Smooth muscle cell (in vitro differentiated cells): ENCODE measurements at regions not wholly inside any gene's neighbourhood (a gene's known extent, or its start where the extent isn't known, plus 50 kb on each side); places are given as distances from the start of the nearest gene placed in this dataset.

Experiments
- DNase-seq: peaks from one replicate; lab custom pipeline; 2025; ENCODE audit not compliant: unreplicated experiment; lab: John Stamatoyannopoulos, UW
- H2AFZ ChIP-seq: fragments of 200-600 bp; sonication (generic); 2 replicates; pipeline ENCODE4 v1.6.0; 2016; ENCODE audit warnings: antibody characterized with exemption, low read depth, mild to moderate bottlenecking
- H3F3A ChIP-seq: fragments of 200-600 bp; sonication (generic); 2 replicates; pipeline ENCODE4 v1.6.0; 2017; ENCODE audit warnings: antibody characterized with exemption, low read depth
- H3K27ac ChIP-seq: fragments of 200-600 bp; sonication (generic); 2 replicates; pipeline ENCODE4 v1.5.1; 2016; ENCODE audit warnings: low read depth, mild to moderate bottlenecking
- H3K27me3 ChIP-seq: fragments of 200-600 bp; sonication (generic); 2 replicates; pipeline ENCODE4 v1.6.1; 2016; ENCODE audit warnings: low read depth, mild to moderate bottlenecking
- H3K36me3 ChIP-seq: fragments of 200-600 bp; sonication (generic); 2 replicates; pipeline ENCODE4 v1.5.1; 2016; ENCODE audit warnings: low read depth
- H3K4me1 ChIP-seq: fragments of 200-600 bp; sonication (generic); 2 replicates; pipeline ENCODE4 v1.5.1; 2016; ENCODE audit warnings: low read depth
- H3K4me2 ChIP-seq: fragments of 200-600 bp; sonication (generic); 2 replicates; pipeline ENCODE4 v1.6.0; 2016; ENCODE audit warnings: mild to moderate bottlenecking
- H3K4me3 ChIP-seq: fragments of 200-600 bp; sonication (generic); 2 replicates; pipeline ENCODE4 v1.5.1; 2016; ENCODE audit warnings: mild to moderate bottlenecking
- H3K79me2 ChIP-seq: fragments of 200-600 bp; sonication (generic); 2 replicates; pipeline ENCODE4 v1.6.0; 2016; ENCODE audit warnings: low read depth, mild to moderate bottlenecking
- H3K9ac ChIP-seq: fragments of 200-600 bp; sonication (generic); 2 replicates; pipeline ENCODE4 v1.6.0; 2016; ENCODE audit warnings: low read depth
- H3K9me3 ChIP-seq: fragments of 200-600 bp; sonication (generic); replicated peaks from 2 replicates; pipeline ENCODE4 v1.5.1; 2016; ENCODE audit warnings: low read depth
- H4K20me1 ChIP-seq: fragments of 200-600 bp; sonication (generic); 2 replicates; pipeline ENCODE4 v1.6.0; 2016; ENCODE audit warnings: low read depth
- WGBS: methylation state at CpG from one replicate; pipeline ENCODE4 v1.1.7; 2016; ENCODE audit warnings: low lambda C conversion rate; 5-methylcytosine and 5-hydroxymethylcytosine counted together
- TF ChIP-seq, protein P1 (sequence below): fragments of 200-600 bp; sonication (generic); IDR thresholded peaks from 2 replicates; pipeline ENCODE4 v1.5.1; 2017; ENCODE audit warnings: borderline replicate concordance, mild to moderate bottlenecking, antibody characterized with exemption; ENCODE audit not compliant: insufficient read depth, poor library complexity, severe bottlenecking

DNA sequence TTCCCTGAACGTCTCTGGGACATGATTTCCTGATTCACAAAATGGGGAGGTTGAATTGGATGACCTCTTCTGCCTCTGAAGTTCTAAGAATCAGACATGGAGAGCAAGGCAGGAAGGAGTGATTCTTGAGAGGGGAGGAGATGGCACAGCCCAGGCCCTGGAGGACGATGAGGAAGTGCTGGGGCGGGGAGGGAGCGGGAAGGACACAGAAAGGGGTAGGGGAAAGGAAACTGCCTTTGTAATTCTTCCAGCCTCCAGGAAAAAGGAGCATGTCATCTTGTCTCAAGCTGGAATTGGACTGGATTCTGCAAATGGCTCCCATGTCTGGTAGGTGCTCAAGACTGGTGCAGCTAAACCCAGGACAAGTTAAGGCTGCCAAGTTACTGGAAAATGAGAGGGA lies 97.0 kb upstream of the NCK2 start:
- DNase-seq = no peak
- H4K20me1 ChIP-seq = no peaks in the 10 kb centered on the region
- no peaks in the 10 kb centered on the region for H3F3A ChIP-seq
- no peaks in the 10 kb centered on the region for H3K9me3 ChIP-seq
- H3K9ac ChIP-seq = no peak overlapping the region
- peaks cover 16% of the 10 kb centered on the region for H3K27me3 ChIP-seq
- TF ChIP-seq, protein P1, sequence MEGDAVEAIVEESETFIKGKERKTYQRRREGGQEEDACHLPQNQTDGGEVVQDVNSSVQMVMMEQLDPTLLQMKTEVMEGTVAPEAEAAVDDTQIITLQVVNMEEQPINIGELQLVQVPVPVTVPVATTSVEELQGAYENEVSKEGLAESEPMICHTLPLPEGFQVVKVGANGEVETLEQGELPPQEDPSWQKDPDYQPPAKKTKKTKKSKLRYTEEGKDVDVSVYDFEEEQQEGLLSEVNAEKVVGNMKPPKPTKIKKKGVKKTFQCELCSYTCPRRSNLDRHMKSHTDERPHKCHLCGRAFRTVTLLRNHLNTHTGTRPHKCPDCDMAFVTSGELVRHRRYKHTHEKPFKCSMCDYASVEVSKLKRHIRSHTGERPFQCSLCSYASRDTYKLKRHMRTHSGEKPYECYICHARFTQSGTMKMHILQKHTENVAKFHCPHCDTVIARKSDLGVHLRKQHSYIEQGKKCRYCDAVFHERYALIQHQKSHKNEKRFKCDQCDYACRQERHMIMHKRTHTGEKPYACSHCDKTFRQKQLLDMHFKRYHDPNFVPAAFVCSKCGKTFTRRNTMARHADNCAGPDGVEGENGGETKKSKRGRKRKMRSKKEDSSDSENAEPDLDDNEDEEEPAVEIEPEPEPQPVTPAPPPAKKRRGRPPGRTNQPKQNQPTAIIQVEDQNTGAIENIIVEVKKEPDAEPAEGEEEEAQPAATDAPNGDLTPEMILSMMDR = no peak
- H3K4me1 ChIP-seq = no peaks in the 10 kb centered on the region
- no peaks in the 10 kb centered on the region for H3K79me2 ChIP-seq
- H3K4me2 ChIP-seq = no peak overlapping the region
- no peak overlapping the region for H3K27ac ChIP-seq
- 86% methylated on average over 4 of the region's 4 CpGs for WGBS
- no peak overlapping the region for H3K4me3 ChIP-seq
- no peaks in the 10 kb centered on the region for H3K36me3 ChIP-seq
- no peak overlapping the region for H2AFZ ChIP-seq

DNA sequence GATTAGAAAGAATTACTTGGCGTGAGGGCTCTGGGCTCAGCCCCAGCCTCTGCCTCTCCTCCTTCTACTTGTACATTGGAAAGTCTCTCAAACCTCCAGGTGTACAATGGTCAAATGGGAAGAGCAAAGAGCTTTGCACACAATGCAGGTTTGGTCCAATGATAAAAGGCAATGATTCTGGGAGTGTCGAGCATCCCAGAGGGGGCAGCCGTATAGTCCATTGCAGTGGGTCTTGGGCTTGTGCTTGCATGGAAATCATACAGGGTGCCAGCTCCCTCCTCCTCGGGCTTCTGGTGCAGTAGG lies 98.0 kb upstream of the NCK2 start:
- no peaks in the 10 kb centered on the region for H3K4me1 ChIP-seq
- no peaks in the 10 kb centered on the region for H3F3A ChIP-seq
- H3K4me3 ChIP-seq = no peak overlapping the region
- H2AFZ ChIP-seq = no peak overlapping the region
- H3K4me2 ChIP-seq = no peak overlapping the region
- no peak for DNase-seq
- TF ChIP-seq, protein P1 = no peak
- no peaks in the 10 kb centered on the region for H3K36me3 ChIP-seq
- no peaks in the 10 kb centered on the region for H3K79me2 ChIP-seq
- H3K27ac ChIP-seq = no peak overlapping the region
- H4K20me1 ChIP-seq = no peaks in the 10 kb centered on the region
- H3K27me3 ChIP-seq = peaks cover 16% of the 10 kb centered on the region
- 90% methylated on average over 4 of the region's 4 CpGs for WGBS
- no peaks in the 10 kb centered on the region for H3K9me3 ChIP-seq
- H3K9ac ChIP-seq = no peak overlapping the region

DNA sequence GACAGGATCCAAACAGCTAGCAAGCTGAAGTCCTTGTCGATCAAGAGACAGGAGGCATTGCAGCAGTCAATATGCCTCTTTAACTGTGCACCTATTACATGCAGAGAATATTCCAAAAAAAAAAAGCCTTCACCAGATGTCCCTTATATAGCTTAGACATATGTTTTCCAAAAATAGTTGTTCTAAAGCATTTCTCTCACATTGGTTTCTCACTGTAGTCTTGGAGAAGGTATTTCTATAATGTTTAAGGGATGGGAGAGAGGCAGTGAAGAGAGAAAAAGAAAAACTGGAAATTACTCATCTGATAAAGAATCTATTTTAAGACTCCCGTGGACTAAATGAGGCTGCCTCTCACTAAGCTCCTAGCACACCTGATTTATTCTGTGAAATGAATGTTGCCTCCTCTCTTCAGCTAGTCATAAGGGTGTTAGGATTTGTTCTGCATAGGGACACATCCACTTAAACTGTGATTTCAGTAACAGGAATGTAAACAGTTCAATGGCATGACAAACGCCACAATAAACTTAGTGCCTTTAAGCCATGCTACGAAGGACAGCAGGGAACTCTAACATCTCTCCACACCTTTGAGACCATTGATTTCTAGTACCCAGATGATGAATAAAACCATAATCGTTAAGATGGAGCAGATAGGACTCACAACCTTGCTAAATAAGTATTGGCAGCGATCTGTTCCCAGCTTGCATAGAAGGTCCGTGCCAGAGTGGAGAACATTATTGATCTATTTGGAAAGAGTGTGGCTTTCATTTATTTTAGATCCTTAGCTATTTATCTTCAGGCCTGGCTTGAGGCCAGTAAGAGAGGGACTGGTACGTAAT lies 98.6 kb upstream of the NCK2 start:
- no peak overlapping the region for H3K4me2 ChIP-seq
- no peak overlapping the region for H3K4me3 ChIP-seq
- H3K27me3 ChIP-seq = peaks cover 16% of the 10 kb centered on the region
- H3K36me3 ChIP-seq = no peaks in the 10 kb centered on the region
- no peaks in the 10 kb centered on the region for H3K4me1 ChIP-seq
- H3K27ac ChIP-seq = no peak overlapping the region
- no peaks in the 10 kb centered on the region for H3F3A ChIP-seq
- no peaks in the 10 kb centered on the region for H4K20me1 ChIP-seq
- WGBS = 66% methylated on average over 8 of the region's 8 CpGs
- DNase-seq = no peak
- H3K9ac ChIP-seq = no peak overlapping the region
- H3K79me2 ChIP-seq = no peaks in the 10 kb centered on the region
- no peaks in the 10 kb centered on the region for H3K9me3 ChIP-seq
- no peak overlapping the region for H2AFZ ChIP-seq
- TF ChIP-seq, protein P1 = no peak
